ENCODE measurements at regions not wholly inside any gene's neighbourhood (a gene's known extent, or its start where the extent isn't known, plus 50 kb on each side); places are given as distances from the start of the nearest gene placed in this dataset.

DNA sequence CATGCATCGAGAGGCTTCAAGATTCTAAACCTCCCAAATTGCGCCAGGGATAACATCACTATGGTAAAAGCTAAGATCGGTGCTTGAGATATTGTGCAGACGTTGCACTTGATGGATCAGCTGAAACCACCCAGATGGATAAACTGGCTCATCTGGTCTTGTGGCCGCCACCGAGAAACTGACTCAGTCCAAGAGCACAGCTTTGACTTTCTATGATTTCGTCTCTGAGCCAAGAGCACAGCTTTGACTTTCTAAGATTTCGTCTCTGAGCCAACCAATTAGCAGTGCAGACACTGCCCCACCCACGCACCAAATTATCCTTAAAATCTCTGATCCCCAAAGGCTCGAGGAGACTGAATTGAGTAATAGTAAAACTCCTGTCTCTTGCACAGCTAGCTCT is 687.2 kb downstream of the FAM133A start:
- DNase-seq, result no peak

DNA sequence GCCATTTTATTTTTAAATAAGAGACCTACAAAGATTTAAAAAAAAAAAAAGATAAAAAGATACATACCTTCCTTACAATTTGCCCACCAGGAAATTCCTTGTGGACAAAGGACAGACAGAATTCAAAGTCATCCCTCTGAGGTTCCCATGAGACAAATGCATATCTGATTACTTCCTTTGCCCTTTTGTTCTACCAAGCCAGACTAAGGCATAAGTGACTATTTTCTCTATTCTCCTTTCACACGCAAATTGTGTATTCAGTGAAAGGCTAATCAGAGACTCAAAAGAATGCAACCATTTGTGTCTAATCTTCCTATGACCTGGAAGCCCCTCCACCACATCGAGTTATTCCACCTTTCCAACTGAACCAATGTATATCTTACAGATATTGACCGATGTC is 691.7 kb downstream of the FAM133A start:
- no peak for DNase-seq

DNA sequence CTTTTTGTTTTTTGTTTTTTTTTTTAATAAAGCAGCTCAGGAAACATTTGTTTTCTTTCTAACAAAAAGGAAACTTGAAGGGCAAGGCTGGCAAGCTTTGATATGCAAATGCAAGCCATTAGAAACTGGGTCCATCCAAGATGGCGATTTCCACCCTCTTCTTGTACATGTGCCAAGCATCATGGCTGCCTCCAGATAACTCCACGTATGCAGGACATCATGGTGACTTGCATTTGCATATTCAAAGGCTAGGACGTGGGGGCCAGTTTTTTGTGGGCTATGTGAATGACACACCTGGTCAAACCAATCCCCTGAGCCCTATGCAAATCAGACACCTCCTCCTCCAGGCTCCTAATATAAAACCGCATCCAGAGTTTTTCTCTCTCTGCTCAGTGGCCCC is 692.6 kb downstream of the FAM133A start:
- no peak for DNase-seq

DNA sequence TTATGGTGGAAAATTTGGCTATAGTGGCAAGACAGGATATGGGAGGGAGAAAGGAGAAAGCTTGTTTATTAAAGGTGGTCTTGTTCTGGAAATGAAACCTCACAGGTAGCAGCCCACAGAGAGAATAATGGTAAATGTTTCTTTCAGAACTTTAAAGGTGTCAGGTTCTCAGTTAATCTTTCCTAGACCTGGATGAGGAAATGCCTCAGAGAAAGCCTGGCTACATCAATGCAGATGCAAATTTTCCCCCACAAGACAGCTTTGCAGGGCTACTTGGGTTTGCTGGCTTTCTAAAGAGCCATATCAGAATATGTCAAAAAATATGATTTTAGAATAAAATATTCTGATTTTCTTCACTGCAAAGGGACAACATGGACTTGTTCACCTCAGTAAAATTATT is 715.0 kb downstream of the FAM133A start:
- DNase-seq, result no peak

DNA sequence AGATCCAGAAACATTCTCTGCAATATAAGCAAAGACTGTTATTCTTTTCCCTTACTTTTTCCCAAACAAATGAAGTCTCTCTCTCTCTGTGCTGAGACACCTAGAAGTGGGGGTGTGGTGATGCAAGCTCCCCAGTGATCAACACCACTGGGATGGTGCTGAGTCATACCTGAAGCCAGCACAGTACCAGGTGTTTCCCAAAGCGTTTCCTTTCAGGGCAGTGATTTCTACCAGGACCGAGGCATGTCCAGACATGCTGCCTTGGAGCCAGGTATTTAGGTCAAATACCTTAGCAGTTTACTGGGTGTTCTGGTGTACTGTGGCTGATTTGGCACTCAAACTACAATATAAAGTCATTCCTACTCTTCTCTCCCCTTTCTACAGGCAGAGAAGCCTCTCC is 726.5 kb downstream of the FAM133A start:
- DNase-seq, result no peak

DNA sequence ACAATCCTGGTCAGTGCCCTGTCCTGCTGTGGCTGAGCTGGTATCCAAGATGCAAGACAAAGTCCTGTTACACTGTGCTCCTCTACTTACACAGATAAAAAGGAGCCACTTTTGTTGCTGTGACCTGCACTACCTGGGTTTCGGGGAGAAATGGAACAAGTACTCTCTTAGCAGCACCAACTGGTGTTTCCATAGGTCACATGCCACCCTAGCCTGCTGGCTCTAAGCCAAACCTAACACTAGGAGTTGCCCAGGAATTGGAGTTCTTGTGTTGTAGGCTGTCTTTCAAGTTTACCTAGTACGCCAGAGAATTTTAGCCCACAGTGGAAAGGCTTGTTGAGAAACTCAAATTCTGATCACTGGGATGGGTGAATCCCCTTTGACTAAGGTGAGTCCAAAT is 727.4 kb downstream of the FAM133A start:
- DNase-seq, result no peak

DNA sequence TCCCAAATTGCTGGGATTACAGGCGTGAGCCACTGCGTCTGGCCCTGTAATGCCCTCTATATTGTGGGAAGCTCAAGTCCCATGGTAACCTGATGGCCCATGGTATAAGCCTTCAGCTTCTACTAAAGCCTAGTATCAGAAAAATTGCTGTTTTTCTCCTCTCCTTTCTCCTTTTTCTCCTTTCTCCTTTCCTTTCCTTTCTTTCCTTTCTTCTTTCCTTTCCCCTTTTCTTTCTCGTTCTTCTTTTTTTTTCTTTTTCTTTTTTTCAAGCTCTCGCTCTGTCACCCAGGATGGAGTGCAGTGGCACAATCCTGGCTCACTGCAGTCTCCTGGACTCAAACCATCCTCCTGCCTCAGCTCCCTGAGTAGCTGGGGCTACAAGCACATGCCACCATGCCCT is 740.7 kb downstream of the FAM133A start:
- no peak for DNase-seq

DNA sequence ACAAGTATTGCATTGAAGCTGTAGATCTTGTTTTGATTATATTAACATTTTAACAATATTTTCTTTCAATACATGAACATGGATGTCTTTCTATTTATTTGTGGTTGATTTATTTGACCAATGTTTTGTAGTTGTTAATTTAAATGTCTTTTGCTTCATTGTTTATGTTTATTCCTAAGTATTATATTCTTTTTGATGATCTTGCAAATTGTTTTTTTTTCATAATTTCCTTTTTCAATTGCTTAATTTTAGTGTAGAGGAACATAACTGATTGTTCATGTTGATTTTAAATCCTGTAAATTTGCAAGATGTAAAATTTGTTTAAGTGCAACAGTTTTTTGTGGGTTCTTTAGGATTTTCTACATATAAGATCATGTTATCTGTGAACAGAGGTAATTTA is 744.1 kb downstream of the FAM133A start:
- no peak for DNase-seq

DNA sequence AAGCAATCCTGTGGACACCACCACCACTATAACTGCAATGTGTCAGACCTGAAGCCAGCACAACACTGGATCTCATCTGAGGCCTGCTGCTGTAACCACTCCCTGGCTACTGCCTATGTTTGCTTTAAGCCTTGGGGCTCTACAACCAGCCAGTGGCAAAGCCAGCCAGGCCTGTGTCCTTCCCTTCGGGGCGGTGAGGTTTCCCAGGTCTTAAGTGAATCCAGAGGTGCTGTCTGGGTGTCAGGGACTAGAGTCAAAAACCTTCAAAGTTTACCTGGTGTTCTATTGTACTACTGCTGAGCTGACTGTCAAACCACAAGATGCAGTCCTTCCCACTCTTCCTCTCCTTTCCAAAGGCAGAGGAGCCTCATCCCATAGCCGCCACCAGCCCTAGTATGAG is 750.5 kb downstream of the FAM133A start:
- DNase-seq, result no peak

DNA sequence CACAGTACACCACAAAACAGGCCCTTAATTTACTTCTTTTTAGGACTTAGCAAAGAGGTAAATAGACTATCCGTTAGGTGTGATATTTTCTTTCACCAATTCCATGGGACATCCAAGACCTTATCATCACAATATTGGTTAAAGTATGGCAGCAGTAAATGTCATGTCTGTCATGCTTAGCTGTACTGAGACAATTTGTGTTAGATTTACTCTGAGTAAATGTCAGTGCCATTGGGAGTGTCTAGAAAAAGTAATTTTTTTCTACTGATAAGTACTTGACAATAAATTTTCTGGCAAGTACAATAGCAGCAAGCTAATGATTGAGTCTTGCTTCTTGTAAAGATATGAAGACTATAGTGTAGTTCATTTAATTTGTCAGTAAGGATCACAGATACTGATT is 756.1 kb downstream of the FAM133A start:
- DNase-seq, result no peak

DNA sequence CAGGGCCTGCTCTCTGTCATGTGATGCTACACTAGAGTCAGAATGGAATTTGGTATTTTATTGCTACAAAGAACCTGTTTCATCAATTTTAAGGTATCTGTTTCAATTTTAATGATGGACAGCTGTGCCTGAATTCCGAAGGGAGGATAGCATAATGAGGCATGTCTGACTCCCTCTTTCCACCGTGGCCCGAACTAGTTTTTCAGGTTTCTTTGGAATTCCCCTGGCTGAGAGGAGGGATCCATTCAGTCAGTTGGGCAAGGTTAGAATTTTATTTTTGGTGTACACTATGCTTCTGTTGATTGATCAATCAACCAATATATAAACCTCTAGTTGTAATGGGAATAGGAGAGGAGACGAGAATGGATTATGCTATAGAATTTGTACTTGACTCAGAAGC is 761.8 kb downstream of the FAM133A start:
- no peak for DNase-seq

DNA sequence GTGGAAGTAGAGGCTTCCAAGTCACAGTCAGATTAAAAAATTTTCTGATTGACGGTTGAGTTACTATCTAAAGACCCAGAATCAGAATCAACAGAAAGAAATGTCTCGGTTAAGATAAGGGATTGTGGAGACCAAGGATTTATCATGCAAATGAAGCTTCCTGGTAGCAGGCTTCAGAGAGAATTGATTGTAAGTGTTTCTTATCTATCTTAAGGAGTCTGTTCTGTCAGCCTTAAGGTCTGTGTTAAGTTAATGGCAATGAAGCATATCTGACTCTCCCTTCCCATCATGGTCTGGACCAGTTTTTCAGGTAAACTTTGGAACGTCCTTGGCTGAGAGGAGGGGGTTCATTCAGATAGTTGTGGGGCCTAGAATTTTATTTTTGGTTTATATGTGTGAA is 780.2 kb downstream of the FAM133A start:
- DNase-seq, result no peak

DNA sequence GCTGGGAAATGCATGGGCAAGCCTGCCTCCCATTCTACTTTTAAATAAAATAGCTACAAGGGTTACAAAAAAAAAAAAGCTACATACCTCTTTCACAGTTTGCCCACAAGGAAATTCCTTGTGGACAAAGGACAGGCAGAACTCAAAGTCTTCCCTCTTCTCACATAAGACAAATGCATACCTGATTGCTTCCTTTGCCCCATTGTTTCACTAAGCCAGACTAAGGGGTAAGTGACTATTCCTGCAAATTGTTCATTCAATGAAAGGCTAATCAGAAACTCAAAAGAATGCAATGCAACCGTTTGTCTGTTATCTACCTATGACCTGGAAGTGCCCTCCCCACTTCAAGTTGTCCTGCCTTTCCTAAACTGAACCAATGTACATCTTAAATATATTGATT is 780.6 kb downstream of the FAM133A start:
- no peak for DNase-seq

DNA sequence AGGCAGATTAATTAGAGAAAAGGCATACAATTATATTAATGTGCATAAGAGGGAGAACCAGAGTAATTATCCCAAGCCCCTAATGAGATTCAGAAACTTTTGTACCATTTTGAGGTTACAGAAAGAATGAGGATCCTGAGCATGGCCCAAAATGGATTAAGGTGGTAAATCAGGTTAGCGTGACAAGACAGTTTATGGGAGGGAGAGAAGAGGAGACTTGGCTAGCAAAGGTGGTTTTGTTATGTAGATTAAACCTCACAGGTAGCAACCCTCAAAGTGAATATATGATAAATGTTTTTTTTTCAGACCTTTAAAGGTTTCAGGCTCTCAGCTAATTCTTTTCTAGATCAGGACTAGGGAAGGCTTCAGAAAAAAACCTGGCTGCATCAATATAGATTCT is 781.8 kb downstream of the FAM133A start:
- no peak for DNase-seq

DNA sequence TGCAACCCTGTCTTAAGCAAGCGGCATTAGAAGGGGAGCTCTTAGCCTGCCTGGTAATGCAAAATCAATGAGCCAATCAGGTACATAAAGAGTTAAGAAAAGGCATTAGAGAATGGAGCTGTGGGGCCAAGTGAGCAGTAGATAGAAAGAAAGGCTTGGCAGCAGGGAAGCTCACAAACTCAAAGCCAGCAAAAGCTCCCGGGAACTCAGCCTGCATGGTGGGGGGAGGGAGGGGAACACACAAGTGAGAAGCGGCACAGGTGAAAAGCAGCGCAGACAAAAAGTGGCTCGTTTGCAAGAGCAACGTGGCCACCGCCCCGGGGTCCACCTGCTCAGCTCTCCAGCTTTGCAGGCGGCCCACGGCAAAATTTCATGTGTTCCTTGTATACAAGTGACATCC is 818.5 kb downstream of the FAM133A start:
- DNase-seq, result no peak

DNA sequence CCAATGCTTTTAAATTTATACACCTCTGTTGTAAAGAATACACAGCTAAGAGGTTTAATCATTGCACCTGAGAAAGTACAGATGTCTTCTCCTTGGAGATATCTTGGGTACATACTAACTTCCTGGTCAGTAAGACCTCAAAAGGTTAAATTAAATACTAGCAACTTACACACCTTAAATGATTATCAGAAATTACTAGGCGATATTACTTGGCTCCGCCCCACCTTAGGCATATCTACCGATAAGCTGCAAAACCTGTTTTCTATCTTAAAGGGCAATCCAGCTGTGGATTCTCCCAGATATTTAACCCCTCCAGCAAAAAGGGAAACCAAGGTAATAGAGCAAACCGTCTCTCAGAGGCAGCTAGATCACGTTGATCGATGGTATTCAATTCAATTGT is 819.4 kb downstream of the FAM133A start:
- no peak for DNase-seq

DNA sequence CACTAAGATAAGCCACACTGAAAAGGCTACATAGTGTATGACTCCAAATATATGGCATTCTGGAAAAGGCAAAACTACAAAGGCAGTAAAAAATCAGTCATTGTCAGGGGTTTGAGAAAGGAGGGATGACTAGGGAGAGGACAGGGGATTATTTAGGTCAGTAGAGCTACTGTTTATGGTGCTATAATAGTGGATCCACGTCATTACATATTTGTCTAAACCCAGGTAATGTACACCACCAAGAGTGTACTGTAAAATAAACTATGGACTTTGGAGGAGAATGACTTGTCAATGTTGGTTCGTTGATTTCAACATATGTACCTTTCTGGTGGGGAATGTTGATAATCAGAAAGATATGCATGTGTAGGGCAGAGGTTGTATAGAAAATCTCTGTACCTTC is 837.6 kb downstream of the FAM133A start:
- DNase-seq, result no peak

DNA sequence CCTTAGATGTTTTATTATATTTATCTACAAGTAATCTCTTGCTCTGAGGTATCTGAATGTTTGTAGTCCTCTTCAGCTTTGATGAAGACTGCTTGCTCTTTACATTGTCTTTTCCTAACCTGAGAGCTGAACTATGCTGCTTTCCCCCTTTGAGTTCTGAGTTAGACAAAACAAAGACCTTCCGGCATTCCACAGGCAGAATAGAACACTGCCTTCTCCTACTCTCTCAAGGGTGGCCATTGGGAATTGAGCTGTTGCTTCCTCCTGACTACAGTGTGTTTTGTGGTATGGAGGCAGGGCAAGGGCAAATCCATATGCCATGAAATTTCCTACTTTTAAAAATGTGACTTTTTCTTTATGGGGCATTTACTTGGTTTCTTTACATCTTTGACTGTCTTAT is 841.0 kb downstream of the FAM133A start:
- no peak for DNase-seq

DNA sequence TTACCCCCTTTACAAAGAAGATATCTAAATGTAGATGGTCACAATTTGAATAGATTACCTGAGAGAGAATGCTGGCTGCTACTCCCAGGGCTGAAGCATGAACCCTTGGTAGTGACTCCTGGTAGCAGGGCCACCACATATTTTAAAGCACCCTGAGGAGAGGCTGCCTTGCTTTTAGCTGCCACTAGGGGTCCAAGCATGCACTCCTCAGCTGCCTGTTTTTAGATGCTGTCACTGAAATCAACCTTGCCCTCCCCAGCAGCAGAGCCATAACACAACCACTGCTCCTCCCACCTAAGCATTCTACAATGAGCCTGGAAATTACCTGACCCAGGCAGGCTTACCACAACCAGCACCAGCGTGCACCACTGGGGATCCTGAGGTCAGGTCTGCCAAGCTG is 850.9 kb downstream of the FAM133A start:
- no peak for DNase-seq

DNA sequence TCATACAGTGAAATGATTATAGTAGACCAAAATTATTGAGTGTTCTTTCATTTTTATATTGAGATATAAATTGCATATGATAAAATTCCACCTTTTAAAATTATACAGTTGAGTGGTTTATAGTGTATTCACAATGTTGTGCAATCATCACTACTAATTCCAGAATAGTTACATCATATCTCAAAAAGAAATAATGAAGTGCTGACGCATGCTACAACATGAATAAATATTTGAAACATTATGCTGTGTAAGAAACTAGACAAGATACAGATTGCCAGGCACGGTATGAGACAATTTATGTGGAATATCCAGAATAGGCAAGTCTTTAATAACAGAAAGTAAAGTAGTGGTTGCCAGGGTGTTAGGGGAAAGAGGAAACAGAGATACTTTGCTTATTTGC is 871.7 kb downstream of the FAM133A start:
- no peak for DNase-seq

DNA sequence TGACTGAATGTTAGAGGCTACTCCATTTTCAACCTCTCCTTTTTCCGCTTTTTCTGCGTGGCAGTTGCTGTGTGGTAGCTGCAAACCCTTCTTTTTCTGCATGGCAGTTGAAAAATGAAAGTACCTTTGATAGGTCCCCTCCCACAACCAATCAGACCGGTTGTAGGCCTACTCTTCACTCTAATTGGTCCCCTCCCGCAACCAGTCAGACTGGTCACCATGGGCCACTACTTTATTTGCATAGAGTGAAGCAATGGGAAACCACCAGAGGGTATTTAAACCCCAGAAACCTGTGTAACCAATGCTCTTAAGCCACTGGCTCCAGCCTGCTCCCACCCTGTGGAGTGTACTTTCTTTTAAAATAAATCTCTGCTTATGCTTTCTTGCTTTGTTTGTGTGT is 877.8 kb downstream of the FAM133A start:
- no peak for DNase-seq

DNA sequence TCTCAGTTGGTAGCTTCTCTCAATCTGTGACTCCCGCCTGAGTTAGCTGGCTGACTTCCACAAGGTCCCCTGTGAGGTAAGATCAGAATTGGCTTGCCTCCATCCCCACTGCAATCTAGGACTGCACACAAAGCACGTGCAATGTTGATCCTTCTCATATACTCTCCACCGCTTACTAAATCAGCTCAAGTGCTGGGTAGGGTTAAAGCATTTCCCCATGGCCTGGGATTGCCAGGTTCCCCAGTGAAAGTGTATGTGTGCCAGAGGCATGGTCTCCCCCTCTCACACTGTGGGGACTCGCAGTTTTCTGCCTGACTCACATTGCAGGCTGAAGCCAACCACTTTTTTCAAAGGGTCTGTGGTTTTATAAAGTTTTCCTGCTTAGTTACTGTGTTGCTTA is 886.9 kb downstream of the FAM133A start:
- no peak for DNase-seq

DNA sequence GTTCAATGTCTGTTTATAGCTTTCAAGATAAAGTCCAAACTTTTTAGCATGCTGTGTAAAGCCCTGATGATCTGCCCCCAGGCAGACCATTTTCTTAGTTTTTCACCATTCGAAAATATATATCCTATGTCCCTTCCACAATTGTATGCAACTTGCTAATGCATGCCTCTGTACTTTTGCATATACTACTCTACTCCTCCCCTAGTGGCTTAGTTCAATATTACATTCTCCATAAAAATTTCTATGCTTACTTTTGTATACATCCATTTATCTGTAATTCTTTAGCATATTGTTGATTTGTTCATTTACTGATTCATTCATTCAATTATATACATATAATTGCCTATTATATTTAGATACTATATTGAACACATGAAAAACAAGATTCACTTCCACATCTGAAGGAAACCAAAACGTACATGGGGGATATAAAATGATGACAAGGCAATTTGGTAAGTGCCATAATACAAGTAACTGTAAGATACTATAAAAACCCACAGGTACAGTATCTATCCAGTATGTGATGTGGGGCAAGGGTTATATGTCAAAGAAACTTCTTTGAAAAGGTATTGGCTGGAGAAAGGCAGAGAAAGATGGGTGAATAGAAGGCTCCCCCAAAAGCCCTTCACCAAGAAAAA is 902.5 kb downstream of the FAM133A start:
- DNase-seq, result no peak

DNA sequence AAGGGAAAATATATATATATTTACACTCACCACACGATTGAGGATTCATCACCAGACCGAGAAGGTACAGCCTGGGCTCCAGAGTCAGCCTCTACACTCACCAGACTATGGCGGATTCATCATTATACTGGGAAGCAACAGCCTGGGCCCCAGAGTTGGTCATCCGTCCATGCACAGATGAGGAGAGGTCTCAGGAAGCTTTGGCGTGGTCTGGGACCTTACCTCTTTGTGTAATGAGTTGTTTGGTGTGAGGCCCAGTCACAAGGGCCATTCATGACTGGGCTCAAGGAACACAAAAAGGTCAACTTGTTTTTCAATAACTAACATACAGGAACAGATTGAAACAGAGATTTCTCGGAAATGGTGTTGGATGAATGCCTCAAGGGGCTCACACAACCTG is 926.1 kb downstream of the FAM133A start:
- no peak for DNase-seq

DNA sequence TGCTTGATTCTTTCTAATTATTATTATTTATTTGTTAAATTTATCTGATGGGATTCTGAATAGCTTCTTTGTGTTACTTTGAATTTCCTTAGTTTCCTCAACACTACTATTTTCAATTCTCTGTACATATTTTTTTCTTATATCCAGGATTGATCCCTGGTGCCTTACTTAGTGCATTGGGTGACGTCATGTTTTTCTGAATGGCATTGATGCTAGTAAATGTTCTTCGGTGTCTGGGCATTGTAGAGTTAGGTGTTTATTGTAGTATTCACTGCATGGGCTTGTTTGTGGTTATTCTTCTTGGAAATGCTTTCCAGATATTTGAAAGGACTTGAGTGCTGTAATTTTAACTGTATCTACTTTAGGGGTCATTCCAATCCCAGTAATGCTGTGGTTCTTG is 938.1 kb downstream of the FAM133A start:
- DNase-seq, result no peak

DNA sequence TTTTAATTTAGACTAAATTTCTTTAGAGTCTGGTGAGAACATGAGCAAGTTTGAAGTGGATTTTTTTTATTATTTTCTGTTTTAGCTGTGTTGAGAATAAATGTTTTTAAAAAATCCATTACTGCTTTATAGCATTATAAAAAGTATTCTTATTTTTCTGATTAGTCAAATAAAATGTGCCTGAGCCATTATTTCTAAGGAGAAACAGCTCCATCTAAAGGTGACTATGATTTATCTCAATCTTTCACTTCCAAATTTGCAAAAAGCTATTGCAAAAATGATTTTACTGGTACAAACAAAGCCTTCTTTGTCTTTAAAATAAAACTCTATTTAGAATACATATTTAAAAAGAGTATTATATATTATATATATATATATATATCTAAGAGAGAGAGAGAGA is 959.2 kb downstream of the FAM133A start:
- no peak for DNase-seq
